DND-41 (cell line): ENCODE measurements at regions not wholly inside any gene's neighbourhood (a gene's known extent, or its start where the extent isn't known, plus 50 kb on each side); places are given as distances from the start of the nearest gene placed in this dataset.

Experiments
- EZH2 ChIP-seq: IDR thresholded peaks from 3 replicates; pipeline ENCODE4 v1.6.1; 2012; ENCODE audit warnings: borderline replicate concordance, low read depth, mild to moderate bottlenecking, moderate library complexity, low read length, inconsistent platforms; ENCODE audit not compliant: severe bottlenecking
- TF ChIP-seq, protein P1 (sequence below): IDR thresholded peaks from 2 replicates; pipeline ENCODE4 v1.5.1; 2012; ENCODE audit warnings: borderline replicate concordance, low read length, moderate library complexity, mild to moderate bottlenecking; ENCODE audit not compliant: poor library complexity, severe bottlenecking; ENCODE audit errors: extremely low read depth

GRCh38 chr2:228372212-228372611 lies 190.7 kb upstream of the SPHKAP start:
- TF ChIP-seq, protein P1, sequence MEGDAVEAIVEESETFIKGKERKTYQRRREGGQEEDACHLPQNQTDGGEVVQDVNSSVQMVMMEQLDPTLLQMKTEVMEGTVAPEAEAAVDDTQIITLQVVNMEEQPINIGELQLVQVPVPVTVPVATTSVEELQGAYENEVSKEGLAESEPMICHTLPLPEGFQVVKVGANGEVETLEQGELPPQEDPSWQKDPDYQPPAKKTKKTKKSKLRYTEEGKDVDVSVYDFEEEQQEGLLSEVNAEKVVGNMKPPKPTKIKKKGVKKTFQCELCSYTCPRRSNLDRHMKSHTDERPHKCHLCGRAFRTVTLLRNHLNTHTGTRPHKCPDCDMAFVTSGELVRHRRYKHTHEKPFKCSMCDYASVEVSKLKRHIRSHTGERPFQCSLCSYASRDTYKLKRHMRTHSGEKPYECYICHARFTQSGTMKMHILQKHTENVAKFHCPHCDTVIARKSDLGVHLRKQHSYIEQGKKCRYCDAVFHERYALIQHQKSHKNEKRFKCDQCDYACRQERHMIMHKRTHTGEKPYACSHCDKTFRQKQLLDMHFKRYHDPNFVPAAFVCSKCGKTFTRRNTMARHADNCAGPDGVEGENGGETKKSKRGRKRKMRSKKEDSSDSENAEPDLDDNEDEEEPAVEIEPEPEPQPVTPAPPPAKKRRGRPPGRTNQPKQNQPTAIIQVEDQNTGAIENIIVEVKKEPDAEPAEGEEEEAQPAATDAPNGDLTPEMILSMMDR, result no peak
- TF ChIP-seq EZH2, result no peak
